OCI-LY3 (cell line): ENCODE measurements at regions not wholly inside any gene's neighbourhood (a gene's known extent, or its start where the extent isn't known, plus 50 kb on each side); places are given as distances from the start of the nearest gene placed in this dataset.
"Not testable (repeated sequence)": the region's sequence is repeated elsewhere in the genome, so short reads cannot be mapped to it uniquely, and the experiment has no call there.

Experiments
- EZH2phosphoT487 ChIP-seq: fragments of 200-600 bp; shearing (Covaris generic); IDR thresholded peaks from 2 replicates; pipeline ENCODE4 v1.6.1; 2018; ENCODE audit warnings: antibody characterized with exemption, mixed run types, low read depth
- TF ChIP-seq, protein P1 (sequence below): fragments of 200-600, 300-600 bp; sonication (generic); IDR thresholded peaks from 2 replicates; pipeline ENCODE4 v1.5.1; 2014; ENCODE audit warnings: antibody characterized with exemption, low read length, low read depth

DNA sequence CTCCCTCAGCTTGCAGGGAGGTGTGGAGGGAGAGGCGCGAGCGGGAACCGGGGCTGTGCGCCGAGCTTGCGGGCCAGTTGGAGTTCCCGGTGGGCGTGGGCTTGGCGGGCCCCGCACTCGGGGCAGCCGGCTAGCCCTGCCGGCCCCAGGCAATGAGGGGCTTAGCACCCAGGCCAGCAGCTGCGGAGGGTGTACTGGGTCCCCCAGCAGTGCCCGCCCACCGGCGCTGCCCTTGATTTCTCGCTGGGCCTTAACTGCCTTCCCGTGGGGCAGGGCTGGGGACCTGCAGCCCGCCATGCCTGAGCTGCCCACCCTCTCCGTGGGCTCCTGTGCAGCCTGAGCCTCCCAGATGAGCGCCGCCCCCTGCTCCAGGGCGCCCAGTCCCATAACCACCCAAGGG, 537.3 kb downstream of the ZBBX start:
- TF ChIP-seq, protein P1, sequence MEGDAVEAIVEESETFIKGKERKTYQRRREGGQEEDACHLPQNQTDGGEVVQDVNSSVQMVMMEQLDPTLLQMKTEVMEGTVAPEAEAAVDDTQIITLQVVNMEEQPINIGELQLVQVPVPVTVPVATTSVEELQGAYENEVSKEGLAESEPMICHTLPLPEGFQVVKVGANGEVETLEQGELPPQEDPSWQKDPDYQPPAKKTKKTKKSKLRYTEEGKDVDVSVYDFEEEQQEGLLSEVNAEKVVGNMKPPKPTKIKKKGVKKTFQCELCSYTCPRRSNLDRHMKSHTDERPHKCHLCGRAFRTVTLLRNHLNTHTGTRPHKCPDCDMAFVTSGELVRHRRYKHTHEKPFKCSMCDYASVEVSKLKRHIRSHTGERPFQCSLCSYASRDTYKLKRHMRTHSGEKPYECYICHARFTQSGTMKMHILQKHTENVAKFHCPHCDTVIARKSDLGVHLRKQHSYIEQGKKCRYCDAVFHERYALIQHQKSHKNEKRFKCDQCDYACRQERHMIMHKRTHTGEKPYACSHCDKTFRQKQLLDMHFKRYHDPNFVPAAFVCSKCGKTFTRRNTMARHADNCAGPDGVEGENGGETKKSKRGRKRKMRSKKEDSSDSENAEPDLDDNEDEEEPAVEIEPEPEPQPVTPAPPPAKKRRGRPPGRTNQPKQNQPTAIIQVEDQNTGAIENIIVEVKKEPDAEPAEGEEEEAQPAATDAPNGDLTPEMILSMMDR: not testable (repeated sequence)
- TF ChIP-seq EZH2phosphoT487: not testable (repeated sequence)
